ENCODE measurements at regions not wholly inside any gene's neighbourhood (a gene's known extent, or its start where the extent isn't known, plus 50 kb on each side); places are given as distances from the start of the nearest gene placed in this dataset.
"Not testable (repeated sequence)": the region's sequence is repeated elsewhere in the genome, so short reads cannot be mapped to it uniquely, and the experiment has no call there.

DNA sequence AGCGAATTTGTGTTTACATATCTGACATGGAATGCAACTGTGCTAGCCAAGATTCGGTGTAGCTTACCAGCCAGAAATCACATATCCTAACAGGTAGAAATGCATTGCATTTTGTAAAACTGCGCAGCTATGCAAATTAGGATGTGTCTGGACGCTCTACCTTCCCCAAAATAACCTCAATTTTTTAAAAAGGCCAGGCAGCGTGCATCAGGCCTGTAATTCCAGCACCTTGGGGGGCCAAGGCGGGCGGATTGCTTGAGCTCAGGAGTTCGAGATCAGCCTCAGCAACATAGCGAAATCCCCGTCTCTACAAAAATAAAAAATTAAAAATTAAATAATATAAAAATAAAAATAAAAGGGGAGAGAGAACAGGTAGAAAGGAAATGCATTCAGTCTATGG lies 305.0 kb downstream of the TYW1 start:
- no peak for DNase-seq (ENCODE audit: low read depth in 2 of 3, low spot score in 2 of 3)

- peak; percentile 90 to 91 (median 91) for DNase-seq (ENCODE audit: low read depth in 2 of 3, low spot score in 2 of 3)
Measured at GRCh38 chr7:67302113-67303039, 305.7 kb downstream of the TYW1 start.

- not testable (repeated sequence) for DNase-seq (ENCODE audit: low read depth in 2 of 3, low spot score in 2 of 3)
Measured at GRCh38 chr7:67304846-67305245, 308.2 kb downstream of the TYW1 start.

- DNase-seq (ENCODE audit: low read depth in 2 of 3, low spot score in 2 of 3) = no peak
Measured at GRCh38 chr7:67306331-67306730, 309.7 kb downstream of the TYW1 start.

- no peak for DNase-seq (ENCODE audit: low read depth in 2 of 3, low spot score in 2 of 3)
Measured at GRCh38 chr7:67309764-67310549, 313.3 kb downstream of the TYW1 start.

DNA sequence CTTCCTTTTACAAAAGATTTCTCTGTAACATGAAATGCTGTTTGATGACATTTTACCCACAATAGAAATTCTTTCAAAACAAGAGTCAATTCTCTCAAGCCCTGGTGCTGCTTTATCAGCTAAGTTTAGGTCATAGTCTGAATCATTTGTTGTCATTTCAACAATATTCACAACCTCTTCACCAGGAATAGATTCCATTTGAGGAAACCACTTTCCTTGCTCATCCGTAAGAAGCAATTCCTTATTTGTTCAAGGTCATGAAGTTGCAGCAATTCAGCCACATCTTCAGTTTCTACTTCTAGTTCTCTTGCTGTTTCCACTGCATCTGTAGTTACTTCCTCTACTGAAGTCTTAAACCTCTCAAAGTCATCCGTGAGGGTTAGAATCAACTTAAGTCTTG lies 315.3 kb downstream of the TYW1 start:
- DNase-seq (ENCODE audit: low read depth in 2 of 3, low spot score in 2 of 3) = no peak

DNA sequence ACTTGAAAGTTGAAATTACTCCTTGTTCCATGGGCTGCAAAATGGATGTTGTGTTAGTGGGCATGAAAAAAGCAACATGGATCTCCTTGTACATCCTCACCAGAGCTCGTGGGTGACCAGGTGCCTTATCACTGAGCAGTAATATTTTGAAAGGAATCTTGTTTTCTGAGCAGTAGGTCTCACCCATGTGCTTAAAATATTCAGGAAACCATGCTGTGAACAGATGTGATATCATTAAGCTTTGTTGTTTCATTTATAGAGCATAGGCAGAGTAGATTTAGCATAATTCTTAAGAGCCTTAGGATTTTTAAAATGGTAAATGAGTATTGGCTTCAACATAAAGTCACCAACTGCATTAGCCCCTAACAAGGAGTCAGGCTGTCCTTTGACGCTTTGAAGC lies 316.6 kb downstream of the TYW1 start:
- DNase-seq (ENCODE audit: low read depth in 2 of 3, low spot score in 2 of 3) = no peak

- not testable (repeated sequence) for DNase-seq (ENCODE audit: low read depth in 2 of 3, low spot score in 2 of 3)
Measured at GRCh38 chr7:67316902-67317301, 320.3 kb downstream of the TYW1 start.

GRCh38 chr7:67328257-67328656 lies 331.6 kb downstream of the TYW1 start:
- not testable (repeated sequence) for DNase-seq (ENCODE audit: low read depth in 2 of 3, low spot score in 2 of 3)

DNA sequence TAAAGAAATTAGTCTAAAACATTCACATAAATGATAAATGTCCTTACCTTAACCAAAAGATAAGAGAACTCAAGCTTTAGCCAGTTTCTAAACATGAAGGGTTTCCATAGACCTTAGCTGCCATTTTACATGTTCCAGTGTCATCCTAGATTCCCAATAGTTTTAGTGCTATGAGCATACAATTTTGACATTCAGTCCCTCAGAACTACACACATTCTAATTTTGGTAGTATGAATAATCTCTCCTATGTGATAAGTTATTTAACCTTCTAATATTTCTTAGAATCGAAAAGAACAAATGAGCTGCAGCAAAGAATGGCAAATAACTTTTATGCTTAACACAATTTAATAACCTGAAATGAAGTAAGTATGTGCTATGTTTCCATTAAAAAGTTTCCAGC lies 338.5 kb downstream of the TYW1 start:
- not testable (repeated sequence) for DNase-seq (ENCODE audit: low read depth in 2 of 3, low spot score in 2 of 3)

- not testable (repeated sequence) for DNase-seq (ENCODE audit: low read depth in 2 of 3, low spot score in 2 of 3)
Measured at GRCh38 chr7:67335663-67336062, 339.0 kb downstream of the TYW1 start.

DNA sequence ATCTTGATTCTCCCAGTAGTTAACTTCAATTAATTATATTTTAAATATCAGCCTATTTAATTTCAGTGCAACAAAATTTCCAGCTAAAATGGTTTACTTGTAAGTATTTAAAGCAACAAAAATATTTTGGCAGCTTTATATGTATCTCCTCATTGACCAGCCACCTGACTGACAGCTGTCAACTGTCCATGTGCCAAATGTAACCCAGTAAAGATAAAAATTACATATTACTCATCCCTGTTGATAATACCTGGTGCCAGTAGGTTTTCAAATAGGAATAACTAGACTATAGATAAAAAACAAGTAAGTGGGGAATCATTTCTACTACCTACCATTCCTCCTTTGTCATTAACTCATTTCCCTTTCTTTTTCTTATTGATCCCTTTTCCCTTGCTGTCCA lies 341.9 kb downstream of the TYW1 start:
- not testable (repeated sequence) for DNase-seq (ENCODE audit: low read depth in 2 of 3, low spot score in 2 of 3)

DNA sequence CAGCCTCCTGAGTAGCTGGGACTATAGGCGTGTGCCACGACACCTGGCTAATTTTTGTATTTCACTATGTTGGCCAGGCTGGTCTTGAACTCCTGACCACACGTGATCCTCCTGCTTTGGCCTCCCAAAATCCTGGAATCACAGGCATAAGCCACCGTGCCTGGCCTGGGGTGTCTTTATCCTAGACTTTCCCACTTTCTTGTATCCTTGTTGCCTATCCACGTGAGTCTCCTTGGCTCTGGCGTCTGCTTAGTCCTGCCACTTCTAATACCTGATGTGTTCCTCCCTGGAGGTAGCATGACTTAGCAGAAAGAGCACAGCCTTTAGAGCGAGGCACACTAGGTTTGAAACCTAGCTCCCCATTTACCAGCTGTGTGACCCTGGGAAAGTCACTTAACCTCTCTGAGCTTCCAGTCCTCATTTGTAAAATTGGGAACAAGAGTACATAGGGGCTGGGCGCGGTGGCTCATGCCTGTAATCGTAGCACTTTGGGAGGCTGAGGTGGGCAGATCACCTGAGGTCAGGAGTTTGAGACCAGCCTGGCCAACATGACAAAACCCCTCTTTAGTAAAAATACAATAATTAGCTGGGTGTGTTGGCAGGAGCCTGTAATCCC lies 344.6 kb downstream of the TYW1 start:
- no peak for DNase-seq (ENCODE audit: low read depth in 2 of 3, low spot score in 2 of 3)

GRCh38 chr7:67343114-67343513 lies 346.5 kb downstream of the TYW1 start:
- DNase-seq (ENCODE audit: low read depth in 2 of 3, low spot score in 2 of 3) = no peak

GRCh38 chr7:67343572-67343971 lies 346.9 kb downstream of the TYW1 start:
- no peak for DNase-seq (ENCODE audit: low read depth in 2 of 3, low spot score in 2 of 3)

GRCh38 chr7:67344481-67345193 lies 348.0 kb downstream of the TYW1 start:
- DNase-seq (ENCODE audit: low read depth in 2 of 3, low spot score in 2 of 3) = no peak

- no peak for DNase-seq (ENCODE audit: low read depth in 2 of 3, low spot score in 2 of 3)
Measured at GRCh38 chr7:67346126-67346525, 349.5 kb downstream of the TYW1 start.

- DNase-seq (ENCODE audit: low read depth in 2 of 3, low spot score in 2 of 3) = no peak
Measured at GRCh38 chr7:67346876-67347275, 350.2 kb downstream of the TYW1 start.

DNA sequence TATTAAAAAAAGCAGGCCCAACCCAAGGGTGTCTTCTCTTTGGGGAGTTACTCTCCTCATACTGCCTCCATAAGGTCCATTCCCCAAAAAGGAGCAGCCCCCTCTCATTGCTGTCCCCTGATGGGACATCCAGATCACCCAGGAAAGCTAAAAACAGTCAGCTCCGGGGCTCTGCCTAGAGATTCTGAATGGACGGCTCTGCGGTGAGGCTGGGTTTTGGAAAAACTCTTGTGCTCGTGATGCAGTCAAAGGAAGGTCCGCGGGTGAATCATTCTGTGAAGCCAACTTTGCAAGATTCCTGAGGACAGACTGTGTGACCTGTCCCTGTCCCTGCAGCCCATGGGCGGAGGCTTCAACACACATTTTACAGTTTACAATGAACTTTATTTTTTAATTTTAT lies 351.5 kb downstream of the TYW1 start:
- no peak for DNase-seq (ENCODE audit: low read depth in 2 of 3, low spot score in 2 of 3)

GRCh38 chr7:67357653-67358052 lies 361.0 kb downstream of the TYW1 start:
- not testable (repeated sequence) for DNase-seq (ENCODE audit: low read depth in 2 of 3, low spot score in 2 of 3)

- not testable (repeated sequence) for DNase-seq (ENCODE audit: low read depth in 2 of 3, low spot score in 2 of 3)
Measured at GRCh38 chr7:67358316-67358715, 361.7 kb downstream of the TYW1 start.

All from activated CD8-positive, alpha-beta memory T cell treated with anti-CD3 and anti-CD28 coated beads for 48 hours (primary cell).